ENCODE measurements at regions not wholly inside any gene's neighbourhood (a gene's known extent, or its start where the extent isn't known, plus 50 kb on each side); places are given as distances from the start of the nearest gene placed in this dataset.
A peak's percentile ranks its signal among the peaks of the same experiment; 100 is the strongest.
"Not testable (repeated sequence)": the region's sequence is repeated elsewhere in the genome, so short reads cannot be mapped to it uniquely, and the experiment has no call there.

DNA sequence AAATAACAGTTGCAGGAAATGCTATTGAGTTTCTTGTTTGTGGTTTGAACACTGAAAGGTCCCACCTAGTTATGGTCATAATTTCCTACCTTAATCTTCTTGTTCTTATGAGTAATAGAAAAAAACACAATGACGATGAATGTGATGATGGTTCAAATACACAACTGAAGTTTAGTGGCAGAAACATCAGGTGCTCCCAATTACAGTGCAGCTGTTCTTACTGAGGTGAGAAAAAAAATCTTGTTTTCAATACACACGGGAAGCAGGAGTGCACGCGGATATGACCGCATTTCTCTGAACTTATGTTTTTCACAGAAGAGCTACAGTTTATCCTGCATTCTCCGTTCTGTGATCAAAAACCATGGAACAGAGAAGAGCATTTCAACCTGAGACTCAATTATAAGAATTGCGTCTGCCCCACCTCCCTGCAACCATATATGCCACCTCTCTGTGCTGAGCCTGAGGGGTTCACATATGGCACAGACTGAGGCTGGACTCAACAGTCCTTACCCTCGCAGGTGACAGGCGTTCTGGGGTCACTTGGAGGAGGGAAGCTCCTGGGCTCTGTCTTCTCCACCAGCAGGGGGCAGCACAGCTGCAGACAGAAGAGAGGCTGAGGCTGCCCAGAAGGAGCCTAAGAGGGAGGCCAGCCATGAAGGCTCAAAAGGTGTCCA is 99.7 kb upstream of the IGLL5 start:
- H3K9me3 ChIP-seq: no peaks in the 10 kb centered on the region
- no peaks in the 10 kb centered on the region for H3K36me3 ChIP-seq
- no peak overlapping the region for H3K4me3 ChIP-seq
- TF ChIP-seq POLR2A (IDR thresholded peaks at IDR 0.05): no peak
- TF ChIP-seq CTCF (IDR thresholded peaks at IDR 0.05): peak; percentile 45 to 81 (median 72)
- H3K27ac ChIP-seq: peak overlapping the region in 1 of 4 donors; percentile 31
- H3K4me1 ChIP-seq: peaks cover 0 to 11% (median 0%) of the 10 kb centered on the region in 4 donors
- H3K27me3 ChIP-seq: no peaks in the 10 kb centered on the region
- peak; percentile 72 to 88 (median 76) for DNase-seq

GRCh38 chr22:22788460-22789037 is 99.1 kb upstream of the IGLL5 start:
- peaks cover 0 to 11% (median 0%) of the 10 kb centered on the region in 4 donors for H3K4me1 ChIP-seq
- TF ChIP-seq CTCF (IDR thresholded peaks at IDR 0.05) (no peak), POLR2A (IDR thresholded peaks at IDR 0.05) (no peak)
- no peaks in the 10 kb centered on the region for H3K9me3 ChIP-seq
- no peaks in the 10 kb centered on the region for H3K27me3 ChIP-seq
- no peak overlapping the region for H3K4me3 ChIP-seq
- no peaks in the 10 kb centered on the region for H3K36me3 ChIP-seq
- peak overlapping the region in 1 of 4 donors; percentile 31 for H3K27ac ChIP-seq
- DNase-seq: no peak

- Histone ChIP-seq H3K36me3 (no peaks in the 10 kb centered on the region), H3K9me3 (no peaks in the 10 kb centered on the region), H3K27me3 (no peaks in the 10 kb centered on the region), H3K4me3 (no peak overlapping the region), H3K27ac (no peak overlapping the region), H3K4me1 (peaks cover 0 to 11% (median 0%) of the 10 kb centered on the region in 4 donors)
- no peak for TF ChIP-seq POLR2A (IDR thresholded peaks at IDR 0.05)
- no peak for TF ChIP-seq CTCF (IDR thresholded peaks at IDR 0.05)
- no peak for DNase-seq
Observed at GRCh38 chr22:22789233-22789921, 98.2 kb upstream of the IGLL5 start.

GRCh38 chr22:22789922-22790845 is 97.4 kb upstream of the IGLL5 start:
- no peaks in the 10 kb centered on the region for H3K27me3 ChIP-seq
- TF ChIP-seq CTCF (IDR thresholded peaks at IDR 0.05) (no peak), POLR2A (IDR thresholded peaks at IDR 0.05) (no peak)
- H3K4me1 ChIP-seq: peaks cover 0 to 11% (median 0%) of the 10 kb centered on the region in 4 donors
- H3K27ac ChIP-seq: no peak overlapping the region
- no peak overlapping the region for H3K4me3 ChIP-seq
- H3K36me3 ChIP-seq: no peaks in the 10 kb centered on the region
- DNase-seq: no peak
- H3K9me3 ChIP-seq: no peaks in the 10 kb centered on the region

DNA sequence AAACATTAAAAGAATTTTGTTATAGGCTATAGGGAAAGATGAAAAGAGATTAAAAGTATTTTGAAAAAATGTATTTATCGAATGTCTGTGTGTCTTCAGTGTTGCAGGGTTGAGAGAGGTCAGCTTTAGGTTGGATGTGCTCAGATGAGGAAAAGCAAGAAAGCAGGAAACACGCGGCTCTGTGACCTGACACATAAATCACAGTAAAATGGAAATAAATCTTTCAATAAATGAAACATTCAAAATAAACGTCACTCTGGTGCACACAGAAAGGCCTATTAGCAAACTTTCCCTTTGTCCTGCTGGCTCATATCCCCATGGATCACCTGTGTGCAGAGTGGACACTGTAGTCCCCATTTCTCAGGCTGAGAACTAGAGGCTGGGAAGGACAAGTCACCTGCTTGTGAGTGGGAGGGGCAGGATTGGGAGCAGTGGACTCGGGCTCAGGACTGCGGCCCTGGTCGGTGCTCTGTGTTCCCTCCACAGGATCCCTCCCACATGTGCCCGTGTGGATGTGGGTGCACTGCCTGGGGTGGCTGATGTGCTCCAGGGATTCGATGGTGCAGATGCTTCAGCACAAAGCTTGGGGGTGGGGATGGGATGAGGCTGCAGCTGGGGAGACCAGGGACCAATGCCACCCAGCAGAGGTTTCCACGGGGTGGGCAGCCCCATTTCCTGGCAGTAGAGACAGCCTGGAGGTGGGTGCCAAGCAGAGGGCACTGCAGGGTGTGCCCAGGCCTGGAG is 96.0 kb upstream of the IGLL5 start:
- no peak for TF ChIP-seq POLR2A (IDR thresholded peaks at IDR 0.05)
- no peak for TF ChIP-seq CTCF (IDR thresholded peaks at IDR 0.05)

DNA sequence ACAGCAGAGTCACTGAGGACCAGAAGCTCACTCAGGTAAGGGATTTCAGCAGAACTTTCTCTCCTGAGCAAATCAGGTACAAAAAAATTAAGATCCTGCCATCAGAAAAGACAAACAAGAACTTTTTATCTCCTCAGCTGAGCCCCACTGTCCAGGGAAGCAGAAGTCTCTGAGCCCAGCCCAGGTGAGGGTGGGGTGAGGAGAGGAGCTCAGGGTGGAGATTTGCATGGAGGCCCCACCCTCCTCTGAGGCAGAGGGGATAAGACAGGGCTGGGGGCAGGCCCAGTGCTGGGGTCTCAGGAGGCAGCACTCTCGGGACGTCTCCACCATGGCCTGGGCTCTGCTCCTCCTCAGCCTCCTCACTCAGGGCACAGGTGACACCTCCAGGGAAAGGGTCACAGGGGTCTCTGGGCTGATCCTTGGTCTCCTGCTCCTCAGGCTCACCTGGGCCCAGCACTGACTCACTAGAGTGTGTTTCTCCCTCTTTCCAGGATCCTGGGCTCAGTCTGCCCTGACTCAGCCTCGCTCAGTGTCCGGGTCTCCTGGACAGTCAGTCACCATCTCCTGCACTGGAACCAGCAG is 95.3 kb upstream of the IGLL5 start:
- H3K9me3 ChIP-seq, H3K36me3 ChIP-seq, H3K4me1 ChIP-seq, DNase-seq, H3K27ac ChIP-seq, H3K27me3 ChIP-seq, H3K4me3 ChIP-seq: not testable (repeated sequence)

More for the DNA sequence above, 96.0 kb upstream of the IGLL5 start:
- Histone ChIP-seq H3K36me3 (no peaks in the 10 kb centered on the region), H3K4me1 (no peaks in the 10 kb centered on the region), H3K27ac (no peak overlapping the region), H3K27me3 (no peaks in the 10 kb centered on the region), H3K9me3 (no peaks in the 10 kb centered on the region), H3K4me3 (no peak overlapping the region)
- no peak for DNase-seq

- H3K27me3 ChIP-seq, H3K36me3 ChIP-seq, H3K4me3 ChIP-seq, H3K27ac ChIP-seq, DNase-seq, H3K9me3 ChIP-seq, H3K4me1 ChIP-seq: not testable (repeated sequence)
Observed at GRCh38 chr22:22795639-22796038, 92.0 kb upstream of the IGLL5 start.

Data from Peyer's patch (tissue), 4 donors.